DMS 273 (cell line): ENCODE measurements at regions not wholly inside any gene's neighbourhood (a gene's known extent, or its start where the extent isn't known, plus 50 kb on each side); places are given as distances from the start of the nearest gene placed in this dataset.
"Not testable (repeated sequence)": the region's sequence is repeated elsewhere in the genome, so short reads cannot be mapped to it uniquely, and the experiment has no call there.

Experiments used
- DNase-seq: peaks from one replicate; lab custom pipeline; 2025; ENCODE audit not compliant: unreplicated experiment; lab: John Stamatoyannopoulos, UW

DNA sequence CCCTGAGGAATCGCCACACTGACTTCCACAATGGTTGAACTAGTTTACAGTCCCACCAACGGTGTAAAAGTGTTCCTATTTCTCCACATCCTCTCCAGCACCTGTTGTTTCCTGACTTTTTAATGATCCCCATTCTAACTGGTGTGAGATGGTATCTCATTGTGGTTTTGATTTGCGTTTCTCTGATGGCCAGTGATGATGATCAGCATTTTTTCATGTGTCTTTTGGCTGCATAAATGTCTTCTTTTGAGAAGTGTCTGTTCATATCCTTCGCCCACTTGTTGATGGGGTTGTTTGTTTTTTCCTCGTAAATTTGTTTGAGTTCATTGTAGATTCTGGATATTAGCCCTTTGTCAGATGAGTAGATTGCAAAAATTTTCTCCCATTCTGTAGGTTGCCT, 223.5 kb downstream of the MAF start:
- DNase-seq: not testable (repeated sequence)

DNA sequence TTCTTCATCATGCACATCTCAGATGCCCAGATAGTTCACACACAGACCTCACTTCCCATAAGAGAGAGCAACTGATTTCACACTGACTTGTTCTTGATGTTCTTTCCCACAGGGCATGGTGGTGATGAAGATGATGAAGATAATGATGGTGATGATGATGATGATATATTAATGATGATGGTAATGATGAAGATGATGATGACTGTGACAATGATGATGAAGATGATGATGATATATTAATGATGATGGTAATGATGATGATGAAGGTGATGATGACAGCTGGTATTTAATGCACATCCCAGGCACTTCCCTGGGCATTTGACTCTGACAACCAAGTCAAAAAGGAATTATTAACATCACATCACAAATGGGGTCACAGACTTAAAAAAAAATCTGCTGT, 225.2 kb downstream of the MAF start:
- DNase-seq: no peak

DNA sequence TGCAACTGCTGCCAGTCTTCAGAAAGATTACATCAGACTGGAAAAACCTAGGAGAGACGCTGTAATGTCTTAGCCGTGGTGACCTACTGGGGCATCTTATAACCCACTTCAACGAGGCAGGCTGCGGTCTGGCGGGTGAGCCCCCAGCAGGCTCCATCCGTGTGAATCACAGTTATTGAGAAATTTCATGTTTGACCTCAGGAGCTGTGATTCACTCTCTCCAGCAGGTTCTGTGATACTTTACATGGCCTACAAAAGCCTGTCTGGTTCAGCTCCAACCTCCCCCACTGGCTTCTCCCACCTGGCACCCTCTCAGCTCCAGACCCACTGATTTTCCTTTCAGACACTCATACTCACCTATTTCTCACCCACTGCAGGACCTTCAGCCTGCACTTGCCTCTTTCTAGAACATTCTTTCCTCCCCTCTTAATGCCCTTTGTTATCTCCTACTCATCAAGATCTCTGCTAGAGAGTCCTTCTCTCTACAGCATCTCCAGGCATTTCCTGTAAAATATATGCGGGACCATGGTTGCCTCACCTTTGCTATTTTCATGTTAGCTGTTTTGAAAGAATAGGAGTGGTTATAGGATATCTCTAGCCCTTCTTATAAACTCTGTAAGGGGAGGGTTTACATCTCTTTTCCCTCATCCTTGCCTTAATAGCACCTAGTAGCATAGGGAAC, 227.9 kb downstream of the MAF start:
- no peak for DNase-seq

DNA sequence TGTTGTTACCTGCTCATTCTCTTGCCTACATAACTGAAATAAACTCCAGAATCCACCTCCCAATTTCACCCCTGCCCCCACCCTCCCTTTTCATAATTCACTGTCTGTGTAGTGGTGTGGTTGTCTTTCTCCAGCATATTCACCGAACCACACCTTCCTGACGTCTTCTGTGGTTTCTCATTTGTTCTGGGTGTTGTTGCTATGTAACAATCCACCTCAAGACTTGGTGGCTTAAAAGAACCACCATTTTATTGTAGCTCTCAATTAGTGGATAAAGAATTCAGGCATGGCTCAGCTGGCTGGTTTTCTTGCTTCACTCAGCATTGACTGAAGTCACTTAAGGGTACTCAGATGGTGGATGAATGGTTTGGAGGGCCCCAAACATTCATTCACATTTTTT, 229.8 kb downstream of the MAF start:
- DNase-seq: no peak

DNA sequence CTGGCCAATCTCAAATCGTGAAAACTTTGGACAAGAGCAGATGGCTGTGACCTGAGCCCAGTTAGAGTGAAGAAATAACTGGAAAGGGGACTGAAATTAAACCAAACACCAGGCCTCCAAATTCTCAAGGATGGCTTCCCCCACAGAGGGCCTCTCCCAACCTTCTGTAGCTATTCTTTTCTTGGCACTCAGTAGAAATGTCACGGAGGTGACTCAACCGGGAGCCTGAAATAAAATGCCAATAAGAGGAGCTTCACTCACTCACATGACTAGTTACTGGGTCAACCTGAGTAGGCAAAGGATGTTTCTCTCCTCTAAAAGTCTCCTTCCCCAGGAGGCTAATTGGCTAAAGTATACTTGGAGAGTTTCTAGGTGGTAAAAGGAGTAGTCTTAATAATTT, 230.7 kb downstream of the MAF start:
- DNase-seq: no peak

DNA sequence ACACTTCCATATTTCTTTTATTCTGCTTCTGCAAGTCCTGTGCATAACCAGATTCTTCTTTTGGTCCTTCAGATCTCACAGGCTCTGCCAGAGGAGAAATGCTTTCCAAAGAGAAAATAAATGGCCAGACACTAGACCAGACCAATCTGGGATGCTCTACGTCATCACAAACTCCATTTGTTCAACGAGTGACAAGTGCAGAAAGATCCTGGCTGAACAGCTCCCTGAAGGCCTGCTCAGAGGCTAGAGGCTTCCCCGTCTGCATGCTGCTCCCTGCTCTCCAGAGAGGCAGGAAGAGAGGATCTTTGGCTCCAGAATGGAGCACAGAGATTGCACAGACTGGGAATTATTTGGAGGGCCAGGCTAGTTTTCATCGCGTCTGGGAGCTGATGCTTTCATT, 232.7 kb downstream of the MAF start:
- DNase-seq: no peak

DNA sequence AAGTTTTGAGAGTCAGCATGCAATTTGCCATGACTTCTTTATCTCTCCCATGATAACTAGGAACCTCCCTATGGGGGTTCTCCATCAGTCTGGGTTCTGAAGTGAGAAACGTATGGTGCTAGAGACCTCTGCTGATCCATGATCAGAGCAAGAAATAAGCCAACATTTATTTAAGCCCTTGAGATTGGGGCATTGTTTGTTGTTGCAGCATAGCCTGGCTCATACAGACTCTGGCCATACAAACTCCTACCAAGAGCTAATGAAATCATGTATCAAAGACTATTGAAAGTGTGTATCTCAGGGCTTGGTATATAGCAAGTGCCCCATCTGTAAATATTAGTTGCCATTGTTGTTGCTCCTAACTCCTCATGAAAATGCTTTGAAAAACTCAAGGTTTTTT, 233.9 kb downstream of the MAF start:
- no peak for DNase-seq

DNA sequence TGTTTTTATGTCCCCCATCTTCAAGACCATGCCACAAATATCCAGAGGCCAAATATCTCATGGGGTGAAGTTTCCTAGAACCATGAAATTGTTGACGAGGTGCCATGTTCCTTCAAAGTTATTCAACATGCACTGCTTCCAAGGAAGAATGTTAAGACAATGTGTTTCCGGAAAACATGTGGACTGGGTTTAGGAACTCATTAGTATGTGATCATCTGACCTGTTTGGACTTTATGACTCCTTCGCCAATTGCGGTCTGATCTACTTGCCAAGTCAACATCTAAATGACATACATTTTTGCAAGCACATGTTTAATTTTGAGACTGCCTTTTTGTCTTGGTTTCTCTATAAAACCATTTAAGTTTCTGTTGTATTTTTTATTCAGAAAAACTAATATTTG, 234.8 kb downstream of the MAF start:
- DNase-seq: no peak

DNA sequence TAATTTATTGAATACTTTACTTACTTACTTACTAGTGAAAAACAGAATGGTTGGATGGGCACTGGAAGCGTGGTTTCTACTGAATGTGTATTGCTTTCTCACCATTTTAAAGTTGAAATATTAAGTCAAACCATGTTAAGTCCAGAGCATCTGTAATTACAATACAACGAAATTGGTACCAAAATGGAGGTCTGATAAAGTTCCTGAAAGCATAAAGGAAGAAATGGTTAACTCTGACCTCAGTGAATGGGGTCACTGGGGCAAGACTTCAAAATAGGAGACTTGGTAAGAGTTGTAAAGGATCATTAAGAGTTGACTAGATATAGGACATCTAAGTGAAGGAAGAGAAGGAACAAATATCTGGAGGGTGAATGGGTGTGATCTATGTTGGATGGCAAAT, 237.1 kb downstream of the MAF start:
- no peak for DNase-seq

DNA sequence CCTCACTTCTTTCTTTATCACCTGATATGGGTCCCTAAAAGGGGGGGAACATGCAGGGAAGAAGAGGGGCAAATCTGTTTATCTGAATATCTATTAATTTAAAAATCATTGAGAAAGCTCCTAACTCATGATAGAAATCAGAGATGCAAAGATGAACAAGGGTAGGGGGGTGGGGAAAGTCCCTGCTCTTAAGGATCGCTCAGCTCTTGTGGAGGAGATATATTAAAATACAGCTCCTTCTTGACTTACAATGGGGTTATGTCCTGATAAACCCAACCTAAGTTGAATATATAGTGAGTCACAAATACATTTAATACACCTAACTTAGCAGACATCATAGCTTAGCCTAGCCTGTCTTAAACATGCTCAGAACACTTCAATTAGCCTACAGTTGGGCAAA, 237.5 kb downstream of the MAF start:
- DNase-seq: no peak

DNA sequence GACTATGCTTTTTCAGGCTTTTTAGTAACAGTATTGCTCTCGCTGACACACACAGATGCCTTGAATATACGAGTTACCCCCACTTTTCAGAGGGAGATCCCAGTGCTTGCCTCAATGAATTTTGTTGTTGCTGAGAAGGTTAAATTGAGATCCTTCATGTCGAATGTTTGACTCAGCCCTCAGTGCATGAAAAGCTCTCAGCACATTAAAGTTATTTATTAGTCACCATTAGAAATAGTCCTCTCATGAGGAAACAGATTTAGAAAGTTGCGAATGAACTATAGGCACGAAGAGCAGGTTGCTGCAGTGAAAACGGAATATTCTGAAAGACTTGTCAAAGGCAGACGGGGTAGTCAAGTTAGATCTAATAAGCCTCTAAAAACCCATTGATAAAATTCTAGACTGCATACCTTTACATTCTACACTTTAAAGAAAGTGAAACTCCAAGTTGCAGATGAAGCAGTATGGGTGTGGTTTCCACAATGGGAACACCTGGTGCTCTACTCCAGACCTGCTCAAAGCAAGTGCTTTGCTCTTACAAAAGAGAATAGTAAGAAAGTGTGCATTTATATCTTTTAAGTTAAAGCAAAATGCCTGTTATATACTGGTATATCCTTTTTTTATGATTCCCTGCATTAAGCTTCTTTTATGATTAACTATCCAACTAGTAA, 238.1 kb downstream of the MAF start:
- DNase-seq: no peak

DNA sequence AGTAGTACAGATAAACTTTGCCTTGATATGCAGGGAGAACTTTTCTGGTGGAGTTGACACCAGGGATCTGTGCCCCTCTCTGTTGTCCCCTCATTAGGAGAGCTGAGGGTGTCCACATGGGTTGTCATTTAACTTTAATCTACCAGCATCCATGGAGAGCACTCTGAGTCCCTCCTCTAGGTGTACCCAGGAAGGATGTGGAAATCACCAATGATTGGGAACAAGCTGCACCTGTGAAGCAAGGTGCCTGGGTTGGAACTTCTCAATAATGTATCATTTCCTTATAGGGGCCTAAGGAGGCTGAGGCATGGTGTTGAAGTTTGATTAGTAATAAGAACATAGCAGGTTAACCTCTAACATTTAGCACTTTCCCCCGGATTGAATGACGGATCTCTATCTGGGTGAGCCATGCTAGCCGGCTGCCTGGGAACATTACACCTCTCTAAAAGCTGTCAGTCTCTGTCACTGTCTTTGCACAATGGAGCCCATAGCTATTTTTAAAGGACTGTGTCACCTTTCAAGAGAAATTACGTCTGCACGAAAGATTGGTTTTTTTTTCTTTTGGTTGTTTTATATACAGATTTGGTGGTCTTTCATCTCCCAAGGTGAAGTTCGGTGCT, 239.3 kb downstream of the MAF start:
- DNase-seq: no peak

DNA sequence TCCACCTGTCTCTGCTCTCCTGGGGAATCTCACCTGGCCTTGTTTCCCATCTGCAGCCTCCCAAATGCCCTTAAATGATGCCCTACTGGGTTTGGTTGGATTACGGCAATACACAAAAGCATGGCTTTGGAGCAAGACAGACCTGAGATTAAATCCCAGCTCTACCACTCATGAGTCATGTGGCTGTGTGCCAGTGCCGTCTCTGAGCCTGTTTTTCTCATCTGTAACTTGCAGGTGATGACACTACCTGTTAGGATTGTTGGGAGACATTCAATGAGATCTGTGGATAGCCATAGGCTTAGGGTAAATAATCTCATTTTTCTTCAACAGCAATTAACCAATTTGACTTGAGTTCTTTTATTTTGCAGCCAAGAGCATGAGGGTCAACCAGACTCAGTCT, 240.3 kb downstream of the MAF start:
- DNase-seq: no peak

DNA sequence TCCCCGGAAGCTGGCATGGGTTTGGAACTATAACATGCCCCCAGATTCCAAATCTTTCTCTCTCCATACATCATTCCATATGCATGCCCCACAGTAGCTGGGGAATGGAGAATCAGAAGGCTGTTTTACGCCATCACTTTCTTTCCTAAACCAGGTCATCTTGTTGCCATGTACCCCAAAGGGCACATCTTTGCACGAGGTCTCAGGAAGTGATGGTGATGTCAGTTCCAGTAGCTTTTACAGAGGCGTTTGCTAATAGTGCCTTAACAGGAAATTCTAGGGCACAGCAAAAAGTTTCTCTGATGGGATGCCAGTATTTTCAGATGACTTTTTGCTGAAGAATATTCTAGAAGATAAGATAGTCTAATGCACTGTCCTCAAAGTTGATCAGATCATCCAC, 241.5 kb downstream of the MAF start:
- DNase-seq: no peak

DNA sequence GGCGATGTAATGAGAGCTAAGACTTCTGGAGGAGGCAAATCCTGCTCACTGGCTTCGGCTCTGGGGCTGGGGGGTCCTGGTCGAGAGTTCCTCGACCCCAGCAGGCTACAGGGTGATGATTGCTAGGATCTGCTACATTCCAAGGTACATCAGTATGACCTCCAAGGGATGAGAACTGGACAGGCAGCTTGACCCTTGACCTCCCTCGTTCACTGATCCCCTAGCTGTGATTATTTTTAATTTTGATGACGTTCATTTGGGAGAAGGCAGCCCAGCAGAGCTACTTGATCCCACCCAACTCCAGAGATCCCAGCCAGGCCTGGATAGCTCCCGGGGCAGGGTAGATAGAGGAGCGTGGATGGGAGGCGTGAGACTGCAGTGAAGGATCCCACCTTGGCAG, 242.3 kb downstream of the MAF start:
- no peak for DNase-seq

DNA sequence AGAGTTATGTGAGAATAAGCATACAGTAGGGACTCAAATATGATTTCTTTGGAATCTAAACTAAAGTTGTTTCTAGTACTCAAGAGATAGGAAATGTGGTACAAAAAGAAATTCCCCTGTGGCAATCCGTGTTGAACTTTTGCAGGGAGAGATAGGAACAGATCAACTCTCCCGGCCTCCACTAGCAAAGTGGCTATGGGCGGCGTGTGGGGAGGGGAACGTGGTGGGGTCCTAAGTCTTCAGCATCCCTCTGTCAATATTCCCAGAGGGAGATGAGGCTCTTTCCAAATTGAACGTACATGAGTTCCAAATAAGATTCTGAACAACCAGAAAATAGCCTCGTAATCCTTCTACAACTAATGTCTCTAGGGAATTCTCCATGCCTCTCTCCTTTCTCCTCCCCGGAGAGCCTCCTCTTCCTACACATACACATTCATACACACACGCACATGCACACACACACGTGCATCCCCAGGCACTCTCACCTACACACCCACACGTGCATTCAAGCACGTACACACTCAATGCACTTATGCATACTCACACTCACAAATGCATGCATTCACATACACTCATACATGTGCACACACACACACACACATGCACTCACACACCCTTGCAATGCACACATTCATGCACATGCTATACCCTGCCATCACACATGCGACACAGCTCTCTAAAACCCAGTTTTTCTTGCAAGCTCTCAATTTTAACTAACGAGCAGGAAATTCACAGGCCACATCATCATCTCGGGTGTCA, 244.8 kb downstream of the MAF start:
- no peak for DNase-seq

DNA sequence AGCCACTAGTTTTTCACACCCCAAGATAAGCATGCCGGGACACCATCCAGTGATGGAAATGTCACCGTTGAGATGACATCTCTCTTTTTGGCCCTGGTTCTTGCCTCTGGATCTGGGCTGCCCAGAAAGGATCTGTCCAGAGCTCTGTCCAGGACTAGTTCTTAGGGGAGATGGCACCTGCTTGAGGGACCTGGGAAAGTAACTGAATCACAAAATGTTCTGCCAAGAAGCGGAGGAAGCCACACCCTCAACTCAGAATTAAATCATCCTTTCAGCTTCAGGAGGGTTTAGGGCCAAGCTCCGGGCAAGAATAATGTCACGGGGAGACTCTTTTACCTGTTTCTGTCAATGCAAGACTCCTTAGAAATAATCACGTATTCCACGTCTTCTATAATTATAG, 248.6 kb downstream of the MAF start:
- DNase-seq: no peak

DNA sequence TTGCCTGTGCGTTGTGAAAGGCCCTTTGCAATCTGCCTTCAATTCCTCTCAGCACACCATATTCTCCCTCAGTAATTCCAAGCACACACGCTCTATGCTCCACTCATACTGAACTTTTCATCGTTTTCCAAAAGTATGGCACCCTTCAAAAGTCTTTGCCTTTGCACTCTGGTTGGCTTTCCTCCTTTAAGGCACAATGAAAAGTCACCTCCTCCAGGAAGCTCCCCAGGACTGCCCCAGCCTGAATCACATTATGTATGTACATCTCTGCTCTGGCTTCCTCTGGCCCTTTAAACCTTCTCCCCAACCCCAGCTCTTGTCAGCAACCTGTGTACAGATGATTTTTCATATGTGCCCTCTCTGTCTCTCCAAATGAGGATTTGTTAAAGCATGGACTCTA, 250.7 kb downstream of the MAF start:
- DNase-seq: no peak

DNA sequence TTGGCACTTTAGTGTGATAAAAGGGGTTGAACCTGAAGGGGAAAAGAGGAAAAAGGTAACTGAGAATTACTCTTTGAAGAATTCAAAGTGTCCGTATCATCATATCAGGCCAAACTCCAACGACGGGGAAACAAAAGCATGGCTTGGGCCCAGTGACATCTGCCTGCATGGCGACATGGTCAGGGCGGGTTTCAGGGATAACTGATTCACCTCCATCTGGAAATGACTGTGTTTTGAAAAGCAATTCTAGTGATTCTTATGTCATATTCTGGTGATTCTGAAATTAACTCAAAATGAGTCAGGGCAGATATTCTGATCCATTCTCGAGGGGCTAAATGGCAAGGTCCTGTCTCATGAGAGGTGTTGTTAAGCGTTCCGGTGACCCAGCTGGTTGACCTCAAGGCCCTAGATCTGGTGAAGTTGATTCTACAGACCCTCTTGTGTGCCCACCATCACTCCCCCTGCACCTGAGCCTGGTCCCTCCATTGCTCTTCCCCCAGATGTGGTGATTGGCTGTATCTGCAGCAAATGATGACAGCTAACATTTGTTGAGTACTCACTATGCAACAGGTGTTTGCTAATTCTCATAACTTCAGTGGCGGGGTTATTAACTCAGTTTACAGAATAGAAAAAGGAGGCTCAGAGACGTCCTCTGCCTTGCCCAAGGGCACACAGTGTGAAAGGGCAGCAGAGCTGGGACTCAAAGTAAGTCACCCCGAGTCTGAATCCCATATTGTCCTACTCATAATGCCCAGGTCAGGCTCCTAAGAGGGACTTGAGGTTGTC, 251.8 kb downstream of the MAF start:
- DNase-seq: no peak

DNA sequence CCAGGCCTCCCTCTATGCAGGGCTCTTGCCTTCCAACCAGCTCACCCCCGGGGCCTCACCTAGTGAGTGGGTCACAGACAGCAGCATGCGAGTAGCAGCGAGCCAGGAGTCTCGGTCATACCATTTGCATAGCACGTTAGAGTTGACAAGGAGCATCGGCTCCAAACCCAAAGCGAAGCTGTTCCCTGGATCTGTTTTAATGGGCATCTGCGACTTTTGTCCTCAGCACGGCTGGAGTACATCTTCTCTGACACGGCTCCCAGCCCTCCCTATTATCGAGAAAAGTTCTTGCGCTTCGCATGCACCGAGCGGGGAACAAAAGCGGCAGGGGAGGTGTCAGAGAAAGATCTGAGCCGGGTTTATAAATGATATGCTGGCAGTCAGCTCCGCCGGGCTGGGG, 253.3 kb downstream of the MAF start:
- no peak for DNase-seq

DNA sequence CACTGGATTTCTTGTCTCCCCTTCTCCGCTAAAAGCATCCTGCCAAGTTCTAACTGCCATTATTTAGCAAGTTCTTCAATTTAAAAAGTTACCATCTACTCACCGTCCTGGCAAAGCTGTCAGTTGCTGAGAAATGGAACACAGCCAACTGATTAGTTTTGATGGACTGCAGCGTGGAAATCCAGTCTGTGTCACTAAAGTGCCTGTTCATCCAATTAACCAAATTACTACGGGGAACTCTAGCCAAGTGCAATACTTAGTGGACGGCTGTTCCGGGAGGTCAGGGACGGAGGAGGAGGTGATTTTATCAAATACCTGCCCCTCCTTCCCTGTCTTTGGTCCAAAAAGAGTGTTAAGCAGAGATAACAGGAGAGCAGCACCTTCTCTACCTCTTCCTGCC, 260.7 kb downstream of the MAF start:
- DNase-seq: no peak
